PC-9 (cell line): ENCODE measurements at regions not wholly inside any gene's neighbourhood (a gene's known extent, or its start where the extent isn't known, plus 50 kb on each side); places are given as distances from the start of the nearest gene placed in this dataset.

Source experiments
- BruUV-seq: library from RNA; stranded (reverse); fragments of 400-500 nt; replicated peaks from 2 replicates; lab custom pipeline; 2021; lab: Mats Ljungman, UMichigan
- CTCF ChIA-PET: fragments of 300-600 bp; sonication (Branson Sonifier 250); formaldehyde crosslinking; loops from one replicate; lab custom pipeline; 2022; ENCODE audit warnings: antibody characterized with exemption; lab: Charles Lee
- POLR2A ChIA-PET: fragments of 300-600 bp; sonication (Branson Sonifier 250); formaldehyde crosslinking; loops from one replicate; lab custom pipeline; 2022; ENCODE audit warnings: antibody characterized with exemption; ENCODE audit not compliant: unreplicated experiment; lab: Charles Lee
- DNase-seq, 2 experiments: peaks; one replicate each; pipeline versions ENCODE4 v3.0.0 to v3.0.0-alpha.2; 2015 to 2022; ENCODE audit warnings: mixed read lengths in 1 of 2
- H2AFZ ChIP-seq: fragments of 200-600 bp; sonication (generic); 2 replicates; pipeline ENCODE4 v1.8.1; 2017; ENCODE audit warnings: antibody characterized with exemption
- H3F3A ChIP-seq: fragments of 200-600 bp; sonication (generic); 2 replicates; pipeline ENCODE4 v1.8.1; 2017; ENCODE audit warnings: antibody characterized with exemption, mild to moderate bottlenecking, low read depth; ENCODE audit not compliant: insufficient read depth
- H3K27ac ChIP-seq: fragments of 200-600 bp; sonication (generic); 2 replicates; pipeline ENCODE4 v1.6.1; 2016; ENCODE audit warnings: mixed run types
- H3K27me3 ChIP-seq: fragments of 200-600 bp; sonication (generic); 2 replicates; pipeline ENCODE4 v1.6.1; 2016; ENCODE audit warnings: low read depth, mixed run types; ENCODE audit not compliant: insufficient read depth
- H3K36me3 ChIP-seq: fragments of 200-600 bp; sonication (generic); 2 replicates; pipeline ENCODE4 v1.6.1; 2016; ENCODE audit warnings: low read depth, mixed run types
- H3K4me1 ChIP-seq: fragments of 200-600 bp; sonication (generic); replicated peaks from 2 replicates; pipeline ENCODE4 v1.6.1; 2016; ENCODE audit warnings: mixed run types; ENCODE audit not compliant: insufficient read depth
- H3K4me2 ChIP-seq: fragments of 200-600 bp; sonication (generic); 2 replicates; pipeline ENCODE4 v1.6.1; 2017; ENCODE audit warnings: mixed run types
- H3K4me3 ChIP-seq: fragments of 200-600 bp; sonication (generic); 2 replicates; pipeline ENCODE4 v1.6.1; 2016; ENCODE audit warnings: mixed run types
- H3K79me2 ChIP-seq: fragments of 200-600 bp; sonication (generic); 2 replicates; pipeline ENCODE4 v1.6.1; 2017; ENCODE audit warnings: low read depth, mixed run types
- H3K9me2 ChIP-seq: fragments of 200-600 bp; sonication (generic); 2 replicates; pipeline ENCODE4 v1.8.1; 2017; ENCODE audit warnings: mild to moderate bottlenecking; ENCODE audit not compliant: insufficient read depth
- H3K9me3 ChIP-seq: fragments of 200-600 bp; sonication (generic); 2 replicates; pipeline ENCODE4 v1.8.1; 2016; ENCODE audit warnings: low read depth; ENCODE audit not compliant: insufficient read depth
- H4K20me1 ChIP-seq: fragments of 200-600 bp; sonication (generic); 2 replicates; pipeline ENCODE4 v1.8.1; 2017; ENCODE audit not compliant: insufficient read depth
- EZH2 ChIP-seq: fragments of 200-600 bp; sonication (generic); IDR thresholded peaks from 2 replicates; pipeline ENCODE4 v1.8.0; 2017; ENCODE audit warnings: antibody characterized with exemption, low read depth
- intact Hi-C: fragments of 100-400 bp; cut with micrococcal nuclease; formaldehyde crosslinking; loops from one replicate; pipeline ENCODE4 v1.10.0; 2022; ENCODE audit not compliant: unreplicated experiment
- TF ChIP-seq, protein P1 (sequence below): fragments of 200-600 bp; sonication (generic); conservative IDR thresholded peaks from 2 replicates; pipeline ENCODE4 v1.6.1; 2017; ENCODE audit warnings: mixed run types, antibody characterized with exemption, mild to moderate bottlenecking, moderate library complexity

DNA sequence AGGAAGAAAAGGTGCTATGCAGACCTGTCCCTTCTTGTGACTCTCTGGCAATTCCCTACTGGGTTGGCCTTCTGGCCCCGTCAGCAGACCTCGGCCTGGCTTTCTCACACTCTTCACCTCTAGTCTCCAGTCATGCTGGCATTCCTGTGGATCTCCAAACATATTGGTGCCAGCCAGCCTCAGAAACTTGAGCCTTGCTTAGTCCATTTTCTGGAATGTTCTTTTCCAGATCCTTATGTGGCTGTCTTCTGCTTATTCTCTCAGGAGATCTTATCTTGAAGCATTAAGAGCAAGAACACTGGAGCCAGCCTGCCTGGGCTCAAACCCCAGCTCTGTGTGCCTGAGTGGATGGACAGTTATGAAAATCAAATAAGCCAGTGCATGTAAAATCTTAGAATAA, 88.2 kb upstream of the NTRK3 start:
- no peak overlapping the region for H3K27ac ChIP-seq
- no peaks in the 10 kb centered on the region for H3K36me3 ChIP-seq
- H3K4me2 ChIP-seq = no peak overlapping the region
- no peaks in the 10 kb centered on the region for H3K9me2 ChIP-seq
- intact Hi-C loops = no loop called here
- H3K9me3 ChIP-seq = no peaks in the 10 kb centered on the region
- H3F3A ChIP-seq = no peaks in the 10 kb centered on the region
- H4K20me1 ChIP-seq = no peaks in the 10 kb centered on the region
- ChIA-PET CTCF (no interaction called here), POLR2A (no interaction called here)
- no TSS peak for BruUV-seq
- no peak overlapping the region for H3K4me3 ChIP-seq
- H3K4me1 ChIP-seq = no peaks in the 10 kb centered on the region
- peaks cover 8% of the 10 kb centered on the region; the same call in 1 of the 2 replicates for H3K27me3 ChIP-seq
- no peak overlapping the region for H2AFZ ChIP-seq
- DNase-seq = no peak
- no peaks in the 10 kb centered on the region for H3K79me2 ChIP-seq
- TF ChIP-seq, protein P1, sequence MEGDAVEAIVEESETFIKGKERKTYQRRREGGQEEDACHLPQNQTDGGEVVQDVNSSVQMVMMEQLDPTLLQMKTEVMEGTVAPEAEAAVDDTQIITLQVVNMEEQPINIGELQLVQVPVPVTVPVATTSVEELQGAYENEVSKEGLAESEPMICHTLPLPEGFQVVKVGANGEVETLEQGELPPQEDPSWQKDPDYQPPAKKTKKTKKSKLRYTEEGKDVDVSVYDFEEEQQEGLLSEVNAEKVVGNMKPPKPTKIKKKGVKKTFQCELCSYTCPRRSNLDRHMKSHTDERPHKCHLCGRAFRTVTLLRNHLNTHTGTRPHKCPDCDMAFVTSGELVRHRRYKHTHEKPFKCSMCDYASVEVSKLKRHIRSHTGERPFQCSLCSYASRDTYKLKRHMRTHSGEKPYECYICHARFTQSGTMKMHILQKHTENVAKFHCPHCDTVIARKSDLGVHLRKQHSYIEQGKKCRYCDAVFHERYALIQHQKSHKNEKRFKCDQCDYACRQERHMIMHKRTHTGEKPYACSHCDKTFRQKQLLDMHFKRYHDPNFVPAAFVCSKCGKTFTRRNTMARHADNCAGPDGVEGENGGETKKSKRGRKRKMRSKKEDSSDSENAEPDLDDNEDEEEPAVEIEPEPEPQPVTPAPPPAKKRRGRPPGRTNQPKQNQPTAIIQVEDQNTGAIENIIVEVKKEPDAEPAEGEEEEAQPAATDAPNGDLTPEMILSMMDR = no peak
- TF ChIP-seq EZH2 = no peak

GRCh38 chr15:88342666-88343065, 86.1 kb upstream of the NTRK3 start:
- Histone ChIP-seq H3K27ac (no peak overlapping the region), H3K4me3 (no peak overlapping the region), H2AFZ (no peak overlapping the region), H3K27me3 (peaks cover 4% of the 10 kb centered on the region; the same call in 1 of the 2 replicates), H3K9me3 (no peaks in the 10 kb centered on the region), H4K20me1 (no peaks in the 10 kb centered on the region), H3K4me1 (no peaks in the 10 kb centered on the region), H3F3A (no peaks in the 10 kb centered on the region), H3K79me2 (no peaks in the 10 kb centered on the region), H3K36me3 (no peaks in the 10 kb centered on the region), H3K4me2 (no peak overlapping the region), H3K9me2 (no peaks in the 10 kb centered on the region)
- no peak for TF ChIP-seq EZH2
- TF ChIP-seq, protein P1 = no peak
- BruUV-seq = no TSS peak
- DNase-seq = no peak
- CTCF ChIA-PET = no interaction called here
- intact Hi-C loops = no loop called here
- POLR2A ChIA-PET = no interaction called here

GRCh38 chr15:88341653-88342052, 85.1 kb upstream of the NTRK3 start:
- H3F3A ChIP-seq = no peaks in the 10 kb centered on the region
- no peak overlapping the region for H3K4me3 ChIP-seq
- BruUV-seq = no TSS peak
- intact Hi-C loops = no loop called here
- H4K20me1 ChIP-seq = no peaks in the 10 kb centered on the region
- TF ChIP-seq, protein P1 = no peak
- TF ChIP-seq EZH2 = no peak
- H2AFZ ChIP-seq = no peak overlapping the region
- H3K9me2 ChIP-seq = no peaks in the 10 kb centered on the region
- no peak overlapping the region for H3K4me2 ChIP-seq
- H3K9me3 ChIP-seq = no peaks in the 10 kb centered on the region
- ChIA-PET CTCF (no interaction called here), POLR2A (no interaction called here)
- H3K36me3 ChIP-seq = no peaks in the 10 kb centered on the region
- no peak for DNase-seq
- peaks cover 4% of the 10 kb centered on the region; the same call in 1 of the 2 replicates for H3K27me3 ChIP-seq
- H3K79me2 ChIP-seq = no peaks in the 10 kb centered on the region
- no peak overlapping the region for H3K27ac ChIP-seq
- H3K4me1 ChIP-seq = no peaks in the 10 kb centered on the region
